PFSK-1 (cell line): ENCODE measurements at regions not wholly inside any gene's neighbourhood (a gene's known extent, or its start where the extent isn't known, plus 50 kb on each side); places are given as distances from the start of the nearest gene placed in this dataset.

Source experiments
- FOXP2 ChIP-seq: optimal IDR thresholded peaks from 2 replicates; pipeline ENCODE3; 2011; ENCODE audit warnings: borderline replicate concordance, control low read depth, inconsistent platforms; ENCODE audit not compliant: insufficient read depth; ENCODE audit errors: extremely low read length, extremely low read depth
- POLR2AphosphoS5 ChIP-seq: IDR thresholded peaks from 2 replicates; pipeline ENCODE4 v1.6.1; 2012; ENCODE audit warnings: low read depth, mild to moderate bottlenecking, control low read depth, low read length, moderate library complexity
- SIN3A ChIP-seq: IDR thresholded peaks from 2 replicates; pipeline ENCODE4 v1.6.1; 2012; ENCODE audit warnings: mild to moderate bottlenecking, low read length, moderate library complexity, borderline replicate concordance; ENCODE audit not compliant: insufficient read depth
- TAF1 ChIP-seq: IDR thresholded peaks from 2 replicates; pipeline ENCODE4 v1.6.1; 2012; ENCODE audit warnings: low read length, control low read depth, borderline replicate concordance; ENCODE audit not compliant: insufficient read depth
- TF ChIP-seq, protein P1 (sequence below), 2 experiments: IDR thresholded peaks; 2 replicates each; pipeline versions ENCODE4 v1.6.1 to v1.8.0; 2011 to 2012; ENCODE audit warnings: low read depth in 2 of 2, low read length in 2 of 2, control low read depth in 1 of 2, inconsistent platforms in 1 of 2, mild to moderate bottlenecking in 1 of 2, moderate library complexity in 1 of 2; ENCODE audit not compliant: insufficient read depth in 1 of 2

DNA sequence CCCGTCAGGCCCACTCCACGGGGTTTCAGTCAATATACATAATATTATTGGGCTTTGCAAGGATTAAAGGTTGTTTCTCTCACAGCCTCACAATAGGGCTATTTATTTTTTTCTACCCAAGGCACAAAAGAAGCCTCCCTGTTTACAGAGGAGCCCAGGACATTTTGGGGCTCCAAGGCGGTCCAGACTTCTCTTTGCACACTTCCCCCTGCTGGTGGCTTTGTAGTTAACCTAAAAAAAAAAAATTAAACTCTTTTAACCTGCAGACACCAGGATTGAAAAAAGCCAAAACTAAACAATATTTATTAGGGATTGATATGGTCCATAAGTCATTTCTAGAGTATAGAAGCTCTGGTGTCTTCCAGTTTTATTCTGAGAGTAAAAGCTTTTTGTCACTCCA lies 169.7 kb upstream of the ZFHX3 start:
- TF ChIP-seq TAF1 (no peak), FOXP2 (no peak), POLR2AphosphoS5 (no peak), SIN3A (no peak)
- TF ChIP-seq, protein P1, sequence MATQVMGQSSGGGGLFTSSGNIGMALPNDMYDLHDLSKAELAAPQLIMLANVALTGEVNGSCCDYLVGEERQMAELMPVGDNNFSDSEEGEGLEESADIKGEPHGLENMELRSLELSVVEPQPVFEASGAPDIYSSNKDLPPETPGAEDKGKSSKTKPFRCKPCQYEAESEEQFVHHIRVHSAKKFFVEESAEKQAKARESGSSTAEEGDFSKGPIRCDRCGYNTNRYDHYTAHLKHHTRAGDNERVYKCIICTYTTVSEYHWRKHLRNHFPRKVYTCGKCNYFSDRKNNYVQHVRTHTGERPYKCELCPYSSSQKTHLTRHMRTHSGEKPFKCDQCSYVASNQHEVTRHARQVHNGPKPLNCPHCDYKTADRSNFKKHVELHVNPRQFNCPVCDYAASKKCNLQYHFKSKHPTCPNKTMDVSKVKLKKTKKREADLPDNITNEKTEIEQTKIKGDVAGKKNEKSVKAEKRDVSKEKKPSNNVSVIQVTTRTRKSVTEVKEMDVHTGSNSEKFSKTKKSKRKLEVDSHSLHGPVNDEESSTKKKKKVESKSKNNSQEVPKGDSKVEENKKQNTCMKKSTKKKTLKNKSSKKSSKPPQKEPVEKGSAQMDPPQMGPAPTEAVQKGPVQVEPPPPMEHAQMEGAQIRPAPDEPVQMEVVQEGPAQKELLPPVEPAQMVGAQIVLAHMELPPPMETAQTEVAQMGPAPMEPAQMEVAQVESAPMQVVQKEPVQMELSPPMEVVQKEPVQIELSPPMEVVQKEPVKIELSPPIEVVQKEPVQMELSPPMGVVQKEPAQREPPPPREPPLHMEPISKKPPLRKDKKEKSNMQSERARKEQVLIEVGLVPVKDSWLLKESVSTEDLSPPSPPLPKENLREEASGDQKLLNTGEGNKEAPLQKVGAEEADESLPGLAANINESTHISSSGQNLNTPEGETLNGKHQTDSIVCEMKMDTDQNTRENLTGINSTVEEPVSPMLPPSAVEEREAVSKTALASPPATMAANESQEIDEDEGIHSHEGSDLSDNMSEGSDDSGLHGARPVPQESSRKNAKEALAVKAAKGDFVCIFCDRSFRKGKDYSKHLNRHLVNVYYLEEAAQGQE (IDR thresholded peaks at IDR 0.05; ENCODE audit: insufficient read depth in 1 of 2, low read depth in 2 of 2, low read length in 2 of 2) = no peak

- TF ChIP-seq FOXP2 (no peak), SIN3A (no peak), TAF1 (no peak), POLR2AphosphoS5 (no peak)
- TF ChIP-seq, protein P1 (IDR thresholded peaks at IDR 0.05; ENCODE audit: insufficient read depth in 1 of 2, low read depth in 2 of 2, low read length in 2 of 2) = no peak
These were observed 169.0 kb upstream of the ZFHX3 start for GRCh38 chr16:73216932-73217331.

DNA sequence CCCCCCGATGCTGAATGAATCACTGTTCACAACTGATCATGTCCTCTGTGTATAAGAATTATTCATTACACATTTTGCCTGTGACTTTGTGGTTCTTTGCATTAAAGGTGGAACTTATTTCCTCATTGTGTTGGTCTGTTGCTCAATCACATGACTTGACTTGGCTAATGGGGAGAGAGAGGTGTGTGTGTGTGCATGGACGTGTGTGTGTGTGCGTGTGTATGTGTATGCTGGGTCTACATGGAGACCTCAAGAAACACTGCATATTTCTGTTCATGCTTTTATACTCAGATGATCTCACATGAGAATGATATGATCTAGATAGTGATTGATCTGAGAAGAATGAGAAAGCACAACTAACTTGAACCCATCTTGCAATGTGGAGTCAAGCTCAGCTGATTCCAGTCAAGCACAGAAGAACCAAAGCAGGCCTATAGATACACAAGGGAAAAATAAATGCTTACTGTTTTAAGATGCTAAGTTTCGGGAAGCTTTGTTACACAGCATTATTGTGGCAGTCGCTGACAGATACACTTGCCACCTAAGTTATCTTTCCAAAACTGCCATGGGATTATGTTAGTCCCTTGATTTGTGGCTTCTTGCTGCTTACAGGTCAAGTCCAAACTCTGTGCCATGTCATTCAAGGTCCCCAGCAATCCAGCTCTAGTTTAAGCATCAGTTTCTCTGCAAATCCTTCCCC lies 167.9 kb upstream of the ZFHX3 start:
- TF ChIP-seq FOXP2 (no peak), TAF1 (no peak), POLR2AphosphoS5 (no peak), SIN3A (no peak)
- TF ChIP-seq, protein P1 (IDR thresholded peaks at IDR 0.05; ENCODE audit: insufficient read depth in 1 of 2, low read depth in 2 of 2, low read length in 2 of 2) = no peak

DNA sequence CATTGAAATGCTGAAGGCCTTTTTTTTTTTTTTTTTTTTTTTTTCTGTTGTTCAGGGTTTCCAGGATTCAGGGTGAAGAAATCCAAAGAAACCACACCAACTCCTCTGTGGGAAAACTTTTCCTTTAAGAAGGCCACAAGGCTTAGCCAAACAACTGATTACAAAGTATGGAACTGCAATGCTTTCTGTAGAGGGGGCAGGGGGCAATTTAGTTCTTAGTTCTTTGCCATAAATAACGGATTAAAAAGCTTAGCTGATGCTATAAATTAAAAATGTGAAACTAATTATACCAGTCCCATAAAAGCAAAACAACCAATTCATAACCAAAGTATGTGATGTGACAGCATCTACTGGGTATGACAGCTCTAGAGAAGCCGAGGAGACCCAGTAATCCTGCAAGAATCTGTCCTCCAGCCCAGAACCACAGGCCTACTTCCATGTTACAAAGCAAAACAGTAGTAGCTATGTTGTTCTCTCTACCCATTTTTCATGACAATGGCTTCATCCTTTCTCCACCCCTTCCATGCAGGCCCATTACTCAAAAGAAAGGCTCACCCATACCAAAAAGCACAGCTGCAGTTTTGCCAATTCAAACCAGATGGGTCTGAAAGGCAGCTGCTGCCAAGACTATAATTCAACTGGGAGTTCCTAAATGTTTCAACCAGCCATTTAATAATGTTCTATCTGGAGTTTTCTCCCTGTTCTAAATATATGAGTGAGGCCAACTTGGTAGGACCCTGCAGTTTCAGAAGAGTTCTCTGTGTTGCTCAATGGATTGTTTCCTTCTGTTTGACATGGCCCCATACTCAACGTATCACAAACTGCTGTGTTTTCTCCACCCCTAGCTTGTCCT lies 167.1 kb upstream of the ZFHX3 start:
- TF ChIP-seq POLR2AphosphoS5 = no peak
- TF ChIP-seq, protein P1 (IDR thresholded peaks at IDR 0.05; ENCODE audit: insufficient read depth in 1 of 2, low read depth in 2 of 2, low read length in 2 of 2) = no peak
- TF ChIP-seq TAF1 = no peak
- no peak for TF ChIP-seq SIN3A
- TF ChIP-seq FOXP2 = no peak
